ENCODE measurements at regions not wholly inside any gene's neighbourhood (a gene's known extent, or its start where the extent isn't known, plus 50 kb on each side); places are given as distances from the start of the nearest gene placed in this dataset.
A peak's percentile ranks its signal among the peaks of the same experiment; 100 is the strongest.

- Histone ChIP-seq H3K36me3 (ENCODE audit: insufficient read depth, low read length) (no peaks in the 10 kb centered on the region), H3K27ac (ENCODE audit: low read depth, low read length) (peak overlapping the region; percentile 73), H3K79me2 (ENCODE audit: insufficient read depth, low read length) (no peaks in the 10 kb centered on the region), H3K9me3 (ENCODE audit: low read depth, low read length) (no peaks in the 10 kb centered on the region), H3K27me3 (ENCODE audit: insufficient read depth, low read length) (no peaks in the 10 kb centered on the region), H3K4me2 (ENCODE audit: insufficient read depth, low read length) (no peak overlapping the region), H4K20me1 (ENCODE audit: insufficient read depth, low read length) (no peaks in the 10 kb centered on the region), H3K4me1 (ENCODE audit: insufficient read depth, low read length) (peaks cover 37% of the 10 kb centered on the region), H2AFZ (ENCODE audit: low read length) (no peak overlapping the region), H3K4me3 (ENCODE audit: insufficient read depth, low read length) (no peak overlapping the region)
- no peak for DNase-seq (ENCODE audit: insufficient read length, low spot score, missing footprints)
- no peak for TF ChIP-seq CTCF (IDR thresholded peaks at IDR 0.05; ENCODE audit: extremely low read depth, low read depth, low read length)
These were observed 215.5 kb downstream of the POSTN start for GRCh38 chr13:37383046-37383445.

- no peaks in the 10 kb centered on the region for H3K79me2 ChIP-seq (ENCODE audit: insufficient read depth, low read length)
- peak overlapping the region; percentile 26 for H3K4me2 ChIP-seq (ENCODE audit: insufficient read depth, low read length)
- peak; percentile 56 for DNase-seq (ENCODE audit: insufficient read length, low spot score, missing footprints)
- H3K9me3 ChIP-seq (ENCODE audit: low read depth, low read length): no peaks in the 10 kb centered on the region
- TF ChIP-seq CTCF (IDR thresholded peaks at IDR 0.05; ENCODE audit: extremely low read depth, low read depth, low read length): no peak
- H2AFZ ChIP-seq (ENCODE audit: low read length): peak overlapping the region; percentile 25
- no peaks in the 10 kb centered on the region for H4K20me1 ChIP-seq (ENCODE audit: insufficient read depth, low read length)
- no peaks in the 10 kb centered on the region for H3K27me3 ChIP-seq (ENCODE audit: insufficient read depth, low read length)
- no peaks in the 10 kb centered on the region for H3K36me3 ChIP-seq (ENCODE audit: insufficient read depth, low read length)
- H3K4me1 ChIP-seq (ENCODE audit: insufficient read depth, low read length): peaks cover 37% of the 10 kb centered on the region
- H3K27ac ChIP-seq (ENCODE audit: low read depth, low read length): peak overlapping the region; percentile 73
- no peak overlapping the region for H3K4me3 ChIP-seq (ENCODE audit: insufficient read depth, low read length)
These were observed 216.4 kb downstream of the POSTN start for GRCh38 chr13:37382146-37382545.

- H3K79me2 ChIP-seq (ENCODE audit: insufficient read depth, low read length): no peaks in the 10 kb centered on the region
- peak overlapping the region; percentile 73 for H3K27ac ChIP-seq (ENCODE audit: low read depth, low read length)
- no peaks in the 10 kb centered on the region for H3K9me3 ChIP-seq (ENCODE audit: low read depth, low read length)
- H2AFZ ChIP-seq (ENCODE audit: low read length): no peak overlapping the region
- no peaks in the 10 kb centered on the region for H4K20me1 ChIP-seq (ENCODE audit: insufficient read depth, low read length)
- H3K4me2 ChIP-seq (ENCODE audit: insufficient read depth, low read length): peak overlapping the region; percentile 22
- H3K27me3 ChIP-seq (ENCODE audit: insufficient read depth, low read length): no peaks in the 10 kb centered on the region
- no peak for TF ChIP-seq CTCF (IDR thresholded peaks at IDR 0.05; ENCODE audit: extremely low read depth, low read depth, low read length)
- no peak overlapping the region for H3K4me3 ChIP-seq (ENCODE audit: insufficient read depth, low read length)
- H3K4me1 ChIP-seq (ENCODE audit: insufficient read depth, low read length): peaks cover 31% of the 10 kb centered on the region
- no peak for DNase-seq (ENCODE audit: insufficient read length, low spot score, missing footprints)
- H3K36me3 ChIP-seq (ENCODE audit: insufficient read depth, low read length): no peaks in the 10 kb centered on the region
These were observed 217.1 kb downstream of the POSTN start for GRCh38 chr13:37381502-37381901.

GRCh38 chr13:37379841-37380240, 218.7 kb downstream of the POSTN start:
- no peak for TF ChIP-seq CTCF (IDR thresholded peaks at IDR 0.05; ENCODE audit: extremely low read depth, low read depth, low read length)
- Histone ChIP-seq H3K4me2 (ENCODE audit: insufficient read depth, low read length) (no peak overlapping the region), H3K36me3 (ENCODE audit: insufficient read depth, low read length) (no peaks in the 10 kb centered on the region), H3K27ac (ENCODE audit: low read depth, low read length) (no peak overlapping the region), H3K9me3 (ENCODE audit: low read depth, low read length) (no peaks in the 10 kb centered on the region), H2AFZ (ENCODE audit: low read length) (no peak overlapping the region), H4K20me1 (ENCODE audit: insufficient read depth, low read length) (no peaks in the 10 kb centered on the region), H3K4me3 (ENCODE audit: insufficient read depth, low read length) (no peak overlapping the region), H3K79me2 (ENCODE audit: insufficient read depth, low read length) (no peaks in the 10 kb centered on the region), H3K27me3 (ENCODE audit: insufficient read depth, low read length) (no peaks in the 10 kb centered on the region), H3K4me1 (ENCODE audit: insufficient read depth, low read length) (peaks cover 23% of the 10 kb centered on the region)
- no peak for DNase-seq (ENCODE audit: insufficient read length, low spot score, missing footprints)

Data from osteoblast (primary cell).